ENCODE measurements at regions not wholly inside any gene's neighbourhood (a gene's known extent, or its start where the extent isn't known, plus 50 kb on each side); places are given as distances from the start of the nearest gene placed in this dataset.

- POLR2A ChIA-PET = no interaction called here
These were observed 92.2 kb upstream of the TMPRSS2 start for GRCh38 chr21:41600116-41600515.

DNA sequence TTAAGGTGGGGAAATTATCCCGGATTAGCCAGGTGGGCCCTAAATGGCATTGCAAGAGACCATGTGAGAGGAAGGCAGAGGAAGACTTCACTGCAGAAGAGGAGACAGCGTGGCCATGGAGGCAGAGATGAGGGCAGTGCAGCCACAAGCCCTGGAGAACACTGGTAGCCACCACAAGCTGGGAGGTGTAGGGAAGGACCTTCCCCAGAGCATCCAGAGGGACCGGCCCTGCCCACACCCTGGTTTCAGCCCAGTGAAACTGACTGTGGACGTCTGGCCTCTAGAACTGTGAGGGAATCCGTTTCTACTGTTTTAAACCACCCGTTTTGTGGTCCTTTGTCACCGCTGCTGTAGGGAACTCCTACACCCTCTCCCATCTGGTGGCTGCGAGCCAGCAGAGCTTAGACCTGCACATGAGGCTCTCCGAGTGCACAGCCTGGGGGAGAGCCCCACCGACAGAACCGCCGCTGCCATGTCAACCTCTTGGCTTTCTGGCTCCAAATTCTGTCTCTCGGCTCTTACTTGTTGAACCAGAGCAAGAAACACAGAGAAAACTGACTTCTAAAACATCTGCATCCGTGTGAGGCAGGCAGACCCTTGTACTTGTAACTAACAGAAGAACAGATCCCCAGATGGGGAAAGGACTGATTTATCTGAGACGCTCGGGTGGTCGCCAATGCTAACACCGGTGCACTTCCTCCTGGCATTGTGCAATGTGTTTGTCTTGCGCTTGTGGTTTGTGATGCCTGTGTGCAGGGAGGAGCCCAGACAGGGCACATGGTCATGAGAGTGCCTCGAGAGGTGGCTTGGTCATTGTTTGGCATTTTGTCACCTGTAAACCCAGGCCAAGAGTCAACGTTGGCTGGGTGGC is 90.8 kb upstream of the TMPRSS2 start:
- no peak overlapping the region for H3K4me3 ChIP-seq (ENCODE audit: low read depth, low read length)
- TF ChIP-seq, protein P1, sequence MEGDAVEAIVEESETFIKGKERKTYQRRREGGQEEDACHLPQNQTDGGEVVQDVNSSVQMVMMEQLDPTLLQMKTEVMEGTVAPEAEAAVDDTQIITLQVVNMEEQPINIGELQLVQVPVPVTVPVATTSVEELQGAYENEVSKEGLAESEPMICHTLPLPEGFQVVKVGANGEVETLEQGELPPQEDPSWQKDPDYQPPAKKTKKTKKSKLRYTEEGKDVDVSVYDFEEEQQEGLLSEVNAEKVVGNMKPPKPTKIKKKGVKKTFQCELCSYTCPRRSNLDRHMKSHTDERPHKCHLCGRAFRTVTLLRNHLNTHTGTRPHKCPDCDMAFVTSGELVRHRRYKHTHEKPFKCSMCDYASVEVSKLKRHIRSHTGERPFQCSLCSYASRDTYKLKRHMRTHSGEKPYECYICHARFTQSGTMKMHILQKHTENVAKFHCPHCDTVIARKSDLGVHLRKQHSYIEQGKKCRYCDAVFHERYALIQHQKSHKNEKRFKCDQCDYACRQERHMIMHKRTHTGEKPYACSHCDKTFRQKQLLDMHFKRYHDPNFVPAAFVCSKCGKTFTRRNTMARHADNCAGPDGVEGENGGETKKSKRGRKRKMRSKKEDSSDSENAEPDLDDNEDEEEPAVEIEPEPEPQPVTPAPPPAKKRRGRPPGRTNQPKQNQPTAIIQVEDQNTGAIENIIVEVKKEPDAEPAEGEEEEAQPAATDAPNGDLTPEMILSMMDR (IDR thresholded peaks at IDR 0.05; ENCODE audit: insufficient read depth, low read depth, low read length) = no peak
- H3K27me3 ChIP-seq (ENCODE audit: control insufficient read depth, insufficient read depth, low read length) = peaks cover 4% of the 10 kb centered on the region
- no peak for DNase-seq (ENCODE audit: low read depth)
- POLR2A ChIA-PET = no interaction called here
- CTCF ChIA-PET = interaction anchor here (1.2 kb wide), 1 partner anchor 14 kb away, joined by 3 read pairs; no protein-coding TSS in a partner anchor
- no peaks in the 10 kb centered on the region for H3K36me3 ChIP-seq (ENCODE audit: control insufficient read depth, insufficient read depth, low read length)

More at GRCh38 chr21:41600116-41600515, 92.2 kb upstream of the TMPRSS2 start:
- H3K4me3 ChIP-seq (ENCODE audit: low read depth, low read length) = no peak overlapping the region
- H3K27me3 ChIP-seq (ENCODE audit: control insufficient read depth, insufficient read depth, low read length) = peaks cover 4% of the 10 kb centered on the region
- CTCF ChIA-PET = interaction anchor here (2.8 to 3.5 kb wide), 2 partner anchors 12 to 317 kb away, joined by 9 to 15 read pairs; no protein-coding TSS in a partner anchor
- DNase-seq (ENCODE audit: low read depth) = no peak
- TF ChIP-seq, protein P1 (IDR thresholded peaks at IDR 0.05; ENCODE audit: insufficient read depth, low read depth, low read length) = no peak
- H3K36me3 ChIP-seq (ENCODE audit: control insufficient read depth, insufficient read depth, low read length) = no peaks in the 10 kb centered on the region

DNA sequence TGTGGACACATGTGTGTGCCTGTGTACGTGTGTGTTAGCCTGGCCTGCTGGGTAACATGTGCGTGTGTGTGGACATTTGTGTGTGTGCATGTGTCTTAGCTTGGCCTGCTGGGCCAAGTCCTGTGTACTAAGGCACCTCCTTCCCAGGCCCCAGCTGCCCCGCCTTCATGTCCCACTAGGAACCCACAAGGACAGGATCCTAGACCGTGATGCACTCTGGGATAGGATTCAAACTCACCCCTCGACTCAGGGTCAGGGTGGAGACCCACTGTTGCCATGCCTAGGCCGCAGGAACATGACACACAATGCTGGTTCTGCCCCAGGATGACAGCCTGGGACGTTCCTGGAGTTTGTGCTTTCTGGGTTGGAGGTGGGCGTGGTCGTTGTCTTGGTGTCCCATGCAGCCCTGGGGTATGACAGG is 89.9 kb upstream of the TMPRSS2 start:
- POLR2A ChIA-PET = no interaction called here
- H3K27me3 ChIP-seq (ENCODE audit: control insufficient read depth, insufficient read depth, low read length) = peaks cover 5% of the 10 kb centered on the region
- no peak for DNase-seq (ENCODE audit: low read depth)
- no peaks in the 10 kb centered on the region for H3K36me3 ChIP-seq (ENCODE audit: control insufficient read depth, insufficient read depth, low read length)
- CTCF ChIA-PET = no interaction called here
- TF ChIP-seq, protein P1 (IDR thresholded peaks at IDR 0.05; ENCODE audit: insufficient read depth, low read depth, low read length) = no peak
- H3K4me3 ChIP-seq (ENCODE audit: low read depth, low read length) = no peak overlapping the region

- ChIA-PET POLR2A (no interaction called here), CTCF (no interaction called here)
- TF ChIP-seq, protein P1 (IDR thresholded peaks at IDR 0.05; ENCODE audit: insufficient read depth, low read depth, low read length) = no peak
- no peak for DNase-seq (ENCODE audit: low read depth)
- no peak overlapping the region for H3K4me3 ChIP-seq (ENCODE audit: low read depth, low read length)
- no peaks in the 10 kb centered on the region for H3K36me3 ChIP-seq (ENCODE audit: control insufficient read depth, insufficient read depth, low read length)
- H3K27me3 ChIP-seq (ENCODE audit: control insufficient read depth, insufficient read depth, low read length) = peaks cover 6% of the 10 kb centered on the region
These were observed 89.3 kb upstream of the TMPRSS2 start for GRCh38 chr21:41597227-41597626.

DNA sequence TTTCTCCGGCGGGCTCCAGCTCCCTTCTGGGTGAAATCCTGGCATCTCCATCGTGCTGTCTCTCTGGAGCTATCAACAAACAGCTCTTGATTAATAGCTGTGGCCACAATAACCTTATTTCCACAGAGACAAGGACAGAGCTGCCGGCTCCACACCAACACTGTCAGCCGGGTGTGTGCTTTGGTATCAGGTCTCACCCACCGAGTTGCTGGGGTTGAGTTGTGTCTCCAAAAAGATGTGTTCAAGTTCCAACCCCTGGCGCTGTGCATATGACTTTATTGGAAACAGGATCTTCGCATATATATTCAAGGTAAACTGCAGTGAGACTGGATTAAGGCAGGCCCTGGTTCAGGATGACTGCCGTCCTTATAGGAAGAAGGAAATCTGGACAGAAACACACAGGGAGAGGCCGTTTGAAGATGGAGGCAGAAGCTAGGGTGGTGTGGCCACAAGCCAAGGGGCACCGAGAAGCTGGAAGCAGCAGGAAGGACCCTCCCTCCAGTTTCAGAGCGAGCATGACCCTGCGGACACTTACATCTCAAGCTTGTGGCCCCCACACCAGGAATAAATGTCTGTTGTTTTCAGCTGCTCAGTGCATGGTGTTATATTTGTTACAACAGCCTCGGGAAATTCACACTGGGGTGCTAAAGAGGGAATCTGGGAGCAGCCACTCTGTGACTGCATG is 88.4 kb upstream of the TMPRSS2 start:
- no peak overlapping the region for H3K4me3 ChIP-seq (ENCODE audit: low read depth, low read length)
- no peak for DNase-seq (ENCODE audit: low read depth)
- CTCF ChIA-PET = no interaction called here
- no peaks in the 10 kb centered on the region for H3K36me3 ChIP-seq (ENCODE audit: control insufficient read depth, insufficient read depth, low read length)
- H3K27me3 ChIP-seq (ENCODE audit: control insufficient read depth, insufficient read depth, low read length) = peaks cover 6% of the 10 kb centered on the region
- TF ChIP-seq, protein P1 (IDR thresholded peaks at IDR 0.05; ENCODE audit: insufficient read depth, low read depth, low read length) = no peak
- POLR2A ChIA-PET = no interaction called here
